Neural cell (in vitro differentiated cells): ENCODE measurements at regions not wholly inside any gene's neighbourhood (a gene's known extent, or its start where the extent isn't known, plus 50 kb on each side); places are given as distances from the start of the nearest gene placed in this dataset.

ENCODE experiments used
- EP300 ChIP-seq: fragments of 450-650 bp; conservative IDR thresholded peaks from 2 replicates; pipeline ENCODE4 v1.6.1; 2014; ENCODE audit warnings: antibody characterized with exemption, mild to moderate bottlenecking, moderate library complexity; ENCODE audit not compliant: poor library complexity, severe bottlenecking
- RAD21 ChIP-seq: fragments of 450-650 bp; conservative IDR thresholded peaks from 2 replicates; pipeline ENCODE4 v1.6.1; 2014; ENCODE audit warnings: antibody characterized with exemption, mild to moderate bottlenecking, moderate library complexity
- TAF1 ChIP-seq: IDR thresholded peaks from 2 replicates; pipeline ENCODE4 v1.6.1; 2012; ENCODE audit warnings: low read depth
- TF ChIP-seq, protein P1 (sequence below): fragments of 450-650 bp; IDR thresholded peaks from 2 replicates; pipeline ENCODE4 v1.5.1; 2014; ENCODE audit warnings: antibody characterized with exemption, mild to moderate bottlenecking, moderate library complexity; ENCODE audit not compliant: poor library complexity, severe bottlenecking

GRCh38 chr2:20566331-20566730 lies 84.6 kb downstream of the HS1BP3 start:
- TF ChIP-seq EP300 (no peak), TAF1 (no peak), RAD21 (no peak)
- TF ChIP-seq, protein P1, sequence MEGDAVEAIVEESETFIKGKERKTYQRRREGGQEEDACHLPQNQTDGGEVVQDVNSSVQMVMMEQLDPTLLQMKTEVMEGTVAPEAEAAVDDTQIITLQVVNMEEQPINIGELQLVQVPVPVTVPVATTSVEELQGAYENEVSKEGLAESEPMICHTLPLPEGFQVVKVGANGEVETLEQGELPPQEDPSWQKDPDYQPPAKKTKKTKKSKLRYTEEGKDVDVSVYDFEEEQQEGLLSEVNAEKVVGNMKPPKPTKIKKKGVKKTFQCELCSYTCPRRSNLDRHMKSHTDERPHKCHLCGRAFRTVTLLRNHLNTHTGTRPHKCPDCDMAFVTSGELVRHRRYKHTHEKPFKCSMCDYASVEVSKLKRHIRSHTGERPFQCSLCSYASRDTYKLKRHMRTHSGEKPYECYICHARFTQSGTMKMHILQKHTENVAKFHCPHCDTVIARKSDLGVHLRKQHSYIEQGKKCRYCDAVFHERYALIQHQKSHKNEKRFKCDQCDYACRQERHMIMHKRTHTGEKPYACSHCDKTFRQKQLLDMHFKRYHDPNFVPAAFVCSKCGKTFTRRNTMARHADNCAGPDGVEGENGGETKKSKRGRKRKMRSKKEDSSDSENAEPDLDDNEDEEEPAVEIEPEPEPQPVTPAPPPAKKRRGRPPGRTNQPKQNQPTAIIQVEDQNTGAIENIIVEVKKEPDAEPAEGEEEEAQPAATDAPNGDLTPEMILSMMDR, result no peak
